SH-SY5Y (cell line): ENCODE measurements at regions not wholly inside any gene's neighbourhood (a gene's known extent, or its start where the extent isn't known, plus 50 kb on each side); places are given as distances from the start of the nearest gene placed in this dataset.

ENCODE experiments used
- GATA2 ChIP-seq: IDR thresholded peaks from 2 replicates; pipeline ENCODE4 v1.6.1; 2011; ENCODE audit warnings: mild to moderate bottlenecking, low read depth, low read length
- GATA3 ChIP-seq: IDR thresholded peaks from 2 replicates; pipeline ENCODE4 v1.6.1; 2011; ENCODE audit warnings: low read depth, mild to moderate bottlenecking, low read length, moderate library complexity

- TF ChIP-seq GATA3 (no peak), GATA2 (no peak)
These were observed 72.0 kb upstream of the PSMA6 start for GRCh38 chr14:35220027-35220676.

GRCh38 chr14:35220920-35221319, 71.3 kb upstream of the PSMA6 start:
- TF ChIP-seq GATA3, result no peak
- TF ChIP-seq GATA2, result no peak

- TF ChIP-seq GATA2 (no peak), GATA3 (no peak)
These were observed 70.7 kb upstream of the PSMA6 start for GRCh38 chr14:35221462-35221861.

GRCh38 chr14:35222324-35222723, 69.9 kb upstream of the PSMA6 start:
- TF ChIP-seq GATA3, result no peak

GRCh38 chr14:35222872-35223466, 69.2 kb upstream of the PSMA6 start:
- TF ChIP-seq GATA3, result no peak
- TF ChIP-seq GATA2, result no peak

- TF ChIP-seq GATA2 (no peak), GATA3 (no peak)
These were observed 68.3 kb upstream of the PSMA6 start for GRCh38 chr14:35223927-35224326.

GRCh38 chr14:35224615-35225014, 67.6 kb upstream of the PSMA6 start:
- TF ChIP-seq GATA3 (no peak), GATA2 (no peak)

GRCh38 chr14:35229084-35229791, 62.9 kb upstream of the PSMA6 start:
- no peak for TF ChIP-seq GATA2
- TF ChIP-seq GATA3, result no peak

GRCh38 chr14:35229792-35230089, 62.4 kb upstream of the PSMA6 start:
- no peak for TF ChIP-seq GATA2
- TF ChIP-seq GATA3, result no peak

GRCh38 chr14:35231207-35231760, 60.9 kb upstream of the PSMA6 start:
- no peak for TF ChIP-seq GATA2
- TF ChIP-seq GATA3, result no peak

- no peak for TF ChIP-seq GATA3
- TF ChIP-seq GATA2, result no peak
These were observed 58.0 kb upstream of the PSMA6 start for GRCh38 chr14:35234012-35234805.

GRCh38 chr14:35235840-35236239, 56.3 kb upstream of the PSMA6 start:
- no peak for TF ChIP-seq GATA2

GRCh38 chr14:35236806-35237205, 55.4 kb upstream of the PSMA6 start:
- TF ChIP-seq GATA3, result no peak

GRCh38 chr14:35240231-35240630, 52.0 kb upstream of the PSMA6 start:
- no peak for TF ChIP-seq GATA2
- no peak for TF ChIP-seq GATA3
